Parathyroid adenoma (tissue), 2 donors: ENCODE measurements at regions not wholly inside any gene's neighbourhood (a gene's known extent, or its start where the extent isn't known, plus 50 kb on each side); places are given as distances from the start of the nearest gene placed in this dataset.

Experiments used
- H2AFZ ChIP-seq: fragments of 300-600 bp; sonication (generic); one replicate; pipeline ENCODE4 v1.7.0; 2017; ENCODE audit warnings: antibody characterized with exemption, mild to moderate bottlenecking
- H3K27ac ChIP-seq: fragments of 300-600 bp; sonication (generic); one replicate; pipeline ENCODE4 v1.7.0; 2017
- H3K27me3 ChIP-seq: fragments of 300-600 bp; sonication (generic); one replicate; pipeline ENCODE4 v1.7.0; 2017; ENCODE audit warnings: low read length; ENCODE audit not compliant: control insufficient read depth, insufficient read depth
- H3K36me3 ChIP-seq: fragments of 300-600 bp; sonication (generic); one replicate; pipeline ENCODE4 v1.7.0; 2017; ENCODE audit warnings: low read length; ENCODE audit not compliant: control insufficient read depth, insufficient read depth
- H3K4me1 ChIP-seq: fragments of 300-600 bp; sonication (generic); one replicate; pipeline ENCODE4 v1.7.0; 2017; ENCODE audit warnings: control low read depth
- H3K4me2 ChIP-seq: fragments of 300-600 bp; sonication (generic); one replicate; pipeline ENCODE4 v1.7.0; 2017; ENCODE audit warnings: low read length
- H3K4me3 ChIP-seq: fragments of 300-600 bp; sonication (generic); one replicate; pipeline ENCODE4 v1.7.0; 2017; ENCODE audit warnings: low read depth, low read length
- H3K79me2 ChIP-seq: fragments of 300-600 bp; sonication (generic); one replicate; pipeline ENCODE4 v1.7.0; 2017; ENCODE audit warnings: control low read depth
- H3K9ac ChIP-seq: fragments of 300-600 bp; sonication (generic); one replicate; pipeline ENCODE4 v1.7.0; 2017; ENCODE audit warnings: mild to moderate bottlenecking
- H3K9me3 ChIP-seq: fragments of 300-600 bp; sonication (generic); one replicate; pipeline ENCODE4 v1.7.0; 2017; ENCODE audit warnings: low read length; ENCODE audit not compliant: control insufficient read depth
- TF ChIP-seq, protein P1 (sequence below): fragments of 300-600 bp; sonication (generic); IDR thresholded peaks from one replicate; pipeline ENCODE4 v1.7.0; 2017; ENCODE audit warnings: antibody characterized with exemption, mild to moderate bottlenecking
- donor health status: primary hyperparathyroidism.

DNA sequence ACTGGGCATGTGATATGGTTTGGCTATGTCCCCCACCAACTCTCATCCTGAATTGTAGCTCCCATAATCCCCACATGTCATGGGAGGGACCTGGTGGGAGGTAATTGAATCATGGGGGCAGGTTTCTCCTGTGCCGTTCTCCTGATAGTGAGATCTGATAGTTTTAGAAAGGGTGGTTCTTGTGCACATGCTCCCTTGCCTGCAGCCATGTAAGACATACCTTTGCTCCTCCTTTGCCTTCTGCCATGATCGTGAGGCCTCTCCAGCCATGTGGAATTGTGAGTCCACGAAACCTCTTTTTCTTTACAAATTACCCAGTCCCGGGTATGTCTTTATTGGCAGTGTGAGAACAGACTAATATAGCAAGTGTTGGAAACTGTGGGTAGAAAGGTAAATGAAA, 99.5 kb upstream of the HMCN1 start:
- H3K27ac ChIP-seq = no peak overlapping the region
- H3K27me3 ChIP-seq = no peaks in the 10 kb centered on the region
- no peak overlapping the region for H2AFZ ChIP-seq
- no peaks in the 10 kb centered on the region for H3K9me3 ChIP-seq
- H3K9ac ChIP-seq = no peak overlapping the region
- H3K4me1 ChIP-seq = no peaks in the 10 kb centered on the region
- no peak overlapping the region for H3K4me3 ChIP-seq
- TF ChIP-seq, protein P1, sequence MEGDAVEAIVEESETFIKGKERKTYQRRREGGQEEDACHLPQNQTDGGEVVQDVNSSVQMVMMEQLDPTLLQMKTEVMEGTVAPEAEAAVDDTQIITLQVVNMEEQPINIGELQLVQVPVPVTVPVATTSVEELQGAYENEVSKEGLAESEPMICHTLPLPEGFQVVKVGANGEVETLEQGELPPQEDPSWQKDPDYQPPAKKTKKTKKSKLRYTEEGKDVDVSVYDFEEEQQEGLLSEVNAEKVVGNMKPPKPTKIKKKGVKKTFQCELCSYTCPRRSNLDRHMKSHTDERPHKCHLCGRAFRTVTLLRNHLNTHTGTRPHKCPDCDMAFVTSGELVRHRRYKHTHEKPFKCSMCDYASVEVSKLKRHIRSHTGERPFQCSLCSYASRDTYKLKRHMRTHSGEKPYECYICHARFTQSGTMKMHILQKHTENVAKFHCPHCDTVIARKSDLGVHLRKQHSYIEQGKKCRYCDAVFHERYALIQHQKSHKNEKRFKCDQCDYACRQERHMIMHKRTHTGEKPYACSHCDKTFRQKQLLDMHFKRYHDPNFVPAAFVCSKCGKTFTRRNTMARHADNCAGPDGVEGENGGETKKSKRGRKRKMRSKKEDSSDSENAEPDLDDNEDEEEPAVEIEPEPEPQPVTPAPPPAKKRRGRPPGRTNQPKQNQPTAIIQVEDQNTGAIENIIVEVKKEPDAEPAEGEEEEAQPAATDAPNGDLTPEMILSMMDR = no peak
- no peaks in the 10 kb centered on the region for H3K36me3 ChIP-seq
- no peaks in the 10 kb centered on the region for H3K79me2 ChIP-seq
- H3K4me2 ChIP-seq = no peak overlapping the region

GRCh38 chr1:185632659-185633423, 101.3 kb upstream of the HMCN1 start:
- H3K27ac ChIP-seq = no peak overlapping the region
- TF ChIP-seq, protein P1 = no peak
- H3K4me2 ChIP-seq = no peak overlapping the region
- H3K4me3 ChIP-seq = no peak overlapping the region
- H3K79me2 ChIP-seq = no peaks in the 10 kb centered on the region
- H2AFZ ChIP-seq = no peak overlapping the region
- H3K9me3 ChIP-seq = no peaks in the 10 kb centered on the region
- no peaks in the 10 kb centered on the region for H3K27me3 ChIP-seq
- no peak overlapping the region for H3K9ac ChIP-seq
- H3K4me1 ChIP-seq = no peaks in the 10 kb centered on the region
- no peaks in the 10 kb centered on the region for H3K36me3 ChIP-seq

GRCh38 chr1:185631843-185632242, 102.3 kb upstream of the HMCN1 start:
- Histone ChIP-seq H3K9me3 (no peaks in the 10 kb centered on the region), H3K36me3 (no peaks in the 10 kb centered on the region), H2AFZ (no peak overlapping the region), H3K4me2 (no peak overlapping the region), H3K4me3 (no peak overlapping the region), H3K79me2 (no peaks in the 10 kb centered on the region), H3K27ac (no peak overlapping the region), H3K27me3 (no peaks in the 10 kb centered on the region), H3K9ac (no peak overlapping the region), H3K4me1 (no peaks in the 10 kb centered on the region)
- TF ChIP-seq, protein P1 = no peak

DNA sequence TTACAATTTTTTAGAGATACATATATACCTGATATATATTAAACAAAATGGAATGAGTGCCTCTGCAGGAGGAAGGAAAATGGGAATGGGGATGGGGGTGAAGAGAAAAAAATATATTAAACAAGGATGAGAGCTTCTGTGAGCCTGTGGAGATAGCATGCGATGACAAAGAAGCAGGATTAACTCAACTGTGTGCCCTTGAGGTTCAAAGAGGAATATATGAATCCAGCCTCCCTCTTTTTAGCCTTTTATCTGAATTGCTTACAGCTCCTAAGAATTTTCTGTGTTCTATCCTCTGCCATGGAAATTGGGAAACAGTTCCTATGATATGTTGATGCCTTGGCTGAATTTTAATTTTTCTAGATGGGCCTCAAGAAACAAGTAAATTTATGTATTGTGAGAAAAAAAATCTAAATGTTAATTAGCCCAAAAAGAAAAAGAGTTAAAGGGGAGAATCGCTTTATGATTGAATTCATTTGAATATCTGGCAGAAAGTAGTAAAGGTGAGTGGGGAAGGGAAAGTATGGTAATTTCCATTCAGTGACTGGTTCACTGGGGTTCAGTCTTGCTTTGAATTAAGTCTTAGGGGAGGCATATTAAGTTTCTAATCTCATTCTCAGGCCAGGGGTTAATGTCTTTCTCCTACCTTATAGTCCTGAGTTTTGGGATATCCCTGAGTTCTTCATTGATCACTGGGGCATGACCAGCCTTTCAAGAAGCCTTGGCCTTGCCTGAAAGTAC, 106.3 kb upstream of the HMCN1 start:
- Histone ChIP-seq H3K4me2 (no peak overlapping the region), H3K4me3 (no peak overlapping the region), H3K27me3 (no peaks in the 10 kb centered on the region), H3K4me1 (no peaks in the 10 kb centered on the region), H3K9me3 (no peaks in the 10 kb centered on the region), H3K9ac (no peak overlapping the region), H3K79me2 (no peaks in the 10 kb centered on the region), H3K36me3 (no peaks in the 10 kb centered on the region), H2AFZ (no peak overlapping the region), H3K27ac (no peak overlapping the region)
- TF ChIP-seq, protein P1 = no peak
